ENCODE measurements at regions not wholly inside any gene's neighbourhood (a gene's known extent, or its start where the extent isn't known, plus 50 kb on each side); places are given as distances from the start of the nearest gene placed in this dataset.

DNA sequence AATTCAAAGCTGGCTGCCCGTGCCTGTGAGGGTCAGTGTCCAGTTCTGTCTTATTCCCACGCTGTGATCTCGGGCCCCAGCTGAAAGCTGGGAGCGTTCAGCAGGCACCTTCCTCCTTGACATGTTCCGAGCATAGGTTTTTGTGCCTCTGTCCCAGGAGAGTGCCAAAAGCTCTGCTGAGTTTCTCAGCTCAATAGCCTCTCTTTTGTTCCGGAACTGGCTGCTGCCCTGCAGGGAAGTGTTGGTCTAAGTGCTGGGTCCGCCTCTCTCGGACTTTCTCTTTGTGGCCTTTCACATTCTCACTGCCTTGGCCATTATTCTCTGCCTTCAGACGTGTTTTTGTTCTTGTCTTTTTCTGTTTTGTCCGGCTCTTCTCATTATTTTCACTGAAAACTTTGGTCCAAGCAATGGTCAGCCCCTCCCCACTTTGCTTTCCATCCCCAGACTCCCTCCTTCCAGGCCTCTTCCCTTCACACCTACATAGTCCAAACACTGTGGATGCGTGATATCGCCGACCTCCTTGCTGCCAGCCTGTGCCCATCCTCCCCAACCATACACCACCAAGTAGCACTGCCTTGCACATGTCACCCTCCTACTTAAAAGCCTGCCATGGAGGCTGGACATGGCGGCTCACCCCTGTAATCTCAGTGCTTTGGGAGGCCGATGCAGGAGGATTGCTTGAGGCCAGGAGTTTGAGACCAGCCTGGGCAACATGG, 233.8 kb downstream of the RHOU start:
- no peak overlapping the region for H3K4me3 Mint-ChIP-seq
- H3K27me3 Mint-ChIP-seq (ENCODE audit: low read depth in 2 of 2), result peaks cover 0 to 9% of the 10 kb centered on the region in 2 donors
- H3K4me1 ChIP-seq (ENCODE audit: control insufficient read depth, insufficient read depth, low read length), result no peaks in the 10 kb centered on the region
- no peak overlapping the region for H3K4me3 ChIP-seq (ENCODE audit: low read length)
- H3K36me3 ChIP-seq (ENCODE audit: control insufficient read depth, insufficient read depth, low read length), result no peaks in the 10 kb centered on the region
- TF ChIP-seq, protein P1, sequence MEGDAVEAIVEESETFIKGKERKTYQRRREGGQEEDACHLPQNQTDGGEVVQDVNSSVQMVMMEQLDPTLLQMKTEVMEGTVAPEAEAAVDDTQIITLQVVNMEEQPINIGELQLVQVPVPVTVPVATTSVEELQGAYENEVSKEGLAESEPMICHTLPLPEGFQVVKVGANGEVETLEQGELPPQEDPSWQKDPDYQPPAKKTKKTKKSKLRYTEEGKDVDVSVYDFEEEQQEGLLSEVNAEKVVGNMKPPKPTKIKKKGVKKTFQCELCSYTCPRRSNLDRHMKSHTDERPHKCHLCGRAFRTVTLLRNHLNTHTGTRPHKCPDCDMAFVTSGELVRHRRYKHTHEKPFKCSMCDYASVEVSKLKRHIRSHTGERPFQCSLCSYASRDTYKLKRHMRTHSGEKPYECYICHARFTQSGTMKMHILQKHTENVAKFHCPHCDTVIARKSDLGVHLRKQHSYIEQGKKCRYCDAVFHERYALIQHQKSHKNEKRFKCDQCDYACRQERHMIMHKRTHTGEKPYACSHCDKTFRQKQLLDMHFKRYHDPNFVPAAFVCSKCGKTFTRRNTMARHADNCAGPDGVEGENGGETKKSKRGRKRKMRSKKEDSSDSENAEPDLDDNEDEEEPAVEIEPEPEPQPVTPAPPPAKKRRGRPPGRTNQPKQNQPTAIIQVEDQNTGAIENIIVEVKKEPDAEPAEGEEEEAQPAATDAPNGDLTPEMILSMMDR (IDR thresholded peaks at IDR 0.05), result no peak
- no peaks in the 10 kb centered on the region for H3K9me3 Mint-ChIP-seq
- no peak overlapping the region for H3K27ac Mint-ChIP-seq
- DNase-seq, result no peak
- H3K4me1 Mint-ChIP-seq, result no peaks in the 10 kb centered on the region
- no peaks in the 10 kb centered on the region for H3K9me3 ChIP-seq (ENCODE audit: control insufficient read depth, insufficient read depth, low read length)
- 94% methylated on average over 15 of the region's 15 CpGs for WGBS (ENCODE audit: insufficient coverage)
- no peaks in the 10 kb centered on the region for H3K36me3 Mint-ChIP-seq
- intact Hi-C loops (cut with micrococcal nuclease), result no loop called here
- ATAC-seq, result no peak
- no peaks in the 10 kb centered on the region for H3K27me3 ChIP-seq (ENCODE audit: control insufficient read depth, insufficient read depth, low read length)
- no peak overlapping the region for H3K27ac ChIP-seq (ENCODE audit: low read length)

DNA sequence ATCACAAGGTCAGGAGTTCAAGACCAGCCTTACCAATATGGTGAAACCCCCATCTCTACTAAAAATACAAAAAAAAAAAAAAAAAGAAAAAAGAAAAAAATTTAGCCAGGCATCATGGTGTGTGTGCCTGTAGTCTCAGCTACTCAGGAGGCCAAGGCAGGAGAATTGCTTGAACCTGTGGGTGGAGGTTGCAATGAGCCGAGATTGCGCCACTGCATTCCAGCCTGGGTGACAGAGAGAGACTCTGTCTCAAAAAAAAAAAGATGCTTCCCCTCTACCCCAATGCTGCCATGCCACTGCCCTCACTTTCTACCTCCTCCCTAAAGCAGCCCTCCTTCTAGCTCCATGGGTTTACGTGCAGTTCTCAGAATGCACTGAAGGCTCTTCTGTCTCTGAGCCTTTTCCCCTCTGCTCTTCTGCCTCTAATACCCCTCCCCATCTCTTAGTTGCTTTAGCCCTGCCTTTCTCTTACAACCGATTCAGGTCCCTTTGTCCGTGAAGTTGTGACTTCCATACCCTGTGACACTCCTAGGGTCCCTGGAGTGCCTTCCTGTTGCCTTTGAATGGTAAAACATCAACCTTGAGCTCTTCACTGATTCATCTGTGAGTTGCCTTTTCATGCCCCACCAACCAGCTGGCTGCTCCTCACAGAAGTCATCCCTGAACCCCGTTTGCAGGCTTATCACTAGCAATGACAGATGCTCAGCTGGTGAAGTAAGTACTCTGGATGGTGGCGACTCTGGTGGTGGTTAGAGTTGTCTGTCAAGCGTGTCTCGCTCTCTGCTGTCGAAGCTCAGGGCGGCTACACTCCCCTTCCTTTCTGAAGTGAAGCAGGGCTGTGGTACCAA, 234.9 kb downstream of the RHOU start:
- Mint-ChIP-seq H3K27ac (no peak overlapping the region), H3K27me3 (ENCODE audit: low read depth in 2 of 2) (peaks cover 0 to 9% of the 10 kb centered on the region in 2 donors), H3K4me3 (no peak overlapping the region), H3K4me1 (no peaks in the 10 kb centered on the region), H3K36me3 (no peaks in the 10 kb centered on the region), H3K9me3 (no peaks in the 10 kb centered on the region)
- WGBS (ENCODE audit: insufficient coverage), result 93% methylated on average over 11 of the region's 11 CpGs
- Histone ChIP-seq H3K36me3 (ENCODE audit: control insufficient read depth, insufficient read depth, low read length) (no peaks in the 10 kb centered on the region), H3K9me3 (ENCODE audit: control insufficient read depth, insufficient read depth, low read length) (no peaks in the 10 kb centered on the region), H3K27me3 (ENCODE audit: control insufficient read depth, insufficient read depth, low read length) (no peaks in the 10 kb centered on the region), H3K4me3 (ENCODE audit: low read length) (no peak overlapping the region), H3K27ac (ENCODE audit: low read length) (no peak overlapping the region), H3K4me1 (ENCODE audit: control insufficient read depth, insufficient read depth, low read length) (no peaks in the 10 kb centered on the region)
- no peak for ATAC-seq
- TF ChIP-seq, protein P1 (IDR thresholded peaks at IDR 0.05), result no peak
- DNase-seq, result no peak
- intact Hi-C loops (cut with micrococcal nuclease), result no loop called here

DNA sequence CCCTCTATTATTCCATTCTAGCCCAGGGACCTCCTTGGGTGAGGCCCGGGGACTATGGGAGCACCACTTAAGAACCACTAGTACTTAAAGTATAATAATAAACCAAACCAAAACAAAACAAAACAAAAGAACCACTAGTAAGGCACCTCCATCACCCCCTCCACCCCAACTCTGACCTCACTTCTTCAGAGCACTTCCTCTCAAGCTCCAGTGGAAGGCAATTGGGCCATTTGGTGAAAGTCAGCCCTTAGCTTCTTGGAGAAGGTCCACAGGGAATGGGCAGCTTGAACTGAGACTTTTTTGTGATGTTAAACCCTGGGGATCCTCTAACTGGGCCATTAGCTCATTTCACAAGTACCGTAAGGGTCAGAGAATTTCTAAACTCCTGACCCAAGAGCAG, 237.3 kb downstream of the RHOU start:
- no peak for DNase-seq
- intact Hi-C loops (cut with micrococcal nuclease), result no loop called here
- Histone ChIP-seq H3K27me3 (ENCODE audit: control insufficient read depth, insufficient read depth, low read length) (no peaks in the 10 kb centered on the region), H3K9me3 (ENCODE audit: control insufficient read depth, insufficient read depth, low read length) (no peaks in the 10 kb centered on the region), H3K36me3 (ENCODE audit: control insufficient read depth, insufficient read depth, low read length) (no peaks in the 10 kb centered on the region), H3K27ac (ENCODE audit: low read length) (no peak overlapping the region), H3K4me3 (ENCODE audit: low read length) (no peak overlapping the region), H3K4me1 (ENCODE audit: control insufficient read depth, insufficient read depth, low read length) (no peaks in the 10 kb centered on the region)
- Mint-ChIP-seq H3K36me3 (no peaks in the 10 kb centered on the region), H3K4me3 (no peak overlapping the region), H3K27ac (no peak overlapping the region), H3K4me1 (no peaks in the 10 kb centered on the region), H3K9me3 (no peaks in the 10 kb centered on the region), H3K27me3 (ENCODE audit: low read depth in 2 of 2) (peaks cover 0 to 9% of the 10 kb centered on the region in 2 donors)
- TF ChIP-seq, protein P1 (IDR thresholded peaks at IDR 0.05), result no peak
- 91% methylated on average over 2 of the region's 2 CpGs for WGBS (ENCODE audit: insufficient coverage)
- ATAC-seq, result no peak
